GM19025 (cell line): ENCODE measurements at regions not wholly inside any gene's neighbourhood (a gene's known extent, or its start where the extent isn't known, plus 50 kb on each side); places are given as distances from the start of the nearest gene placed in this dataset.
"Not testable (repeated sequence)": the region's sequence is repeated elsewhere in the genome, so short reads cannot be mapped to it uniquely, and the experiment has no call there.

Experiments
- ATAC-seq: cut with Tn5 transposase; IDR thresholded peaks from one replicate; pipeline ENCODE4 v1.9.1; 2021; ENCODE audit warnings: mild to moderate bottlenecking, low read depth, moderate library complexity; ENCODE audit not compliant: unreplicated experiment

DNA sequence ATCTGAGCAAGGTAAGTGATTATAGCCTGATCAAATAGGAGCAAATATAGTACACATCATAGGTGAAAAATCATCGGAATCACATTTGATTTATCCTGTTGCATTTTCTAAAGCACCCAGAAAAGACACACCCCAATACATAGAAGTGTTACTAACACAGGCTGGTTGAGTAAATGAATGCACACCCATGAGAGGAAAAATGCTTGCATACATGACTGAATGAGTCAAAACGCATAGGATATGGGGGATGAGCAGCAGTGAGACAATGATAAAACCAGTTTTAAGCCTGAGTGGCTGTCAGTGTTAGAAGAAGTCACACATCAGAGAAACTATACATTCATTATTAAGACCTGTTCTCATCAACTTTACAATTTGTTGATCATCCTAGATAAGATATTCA, 449.6 kb upstream of the CDH20 start:
- ATAC-seq: no peak

GRCh38 chr18:60888071-60888624, 445.1 kb upstream of the CDH20 start:
- no peak for ATAC-seq

DNA sequence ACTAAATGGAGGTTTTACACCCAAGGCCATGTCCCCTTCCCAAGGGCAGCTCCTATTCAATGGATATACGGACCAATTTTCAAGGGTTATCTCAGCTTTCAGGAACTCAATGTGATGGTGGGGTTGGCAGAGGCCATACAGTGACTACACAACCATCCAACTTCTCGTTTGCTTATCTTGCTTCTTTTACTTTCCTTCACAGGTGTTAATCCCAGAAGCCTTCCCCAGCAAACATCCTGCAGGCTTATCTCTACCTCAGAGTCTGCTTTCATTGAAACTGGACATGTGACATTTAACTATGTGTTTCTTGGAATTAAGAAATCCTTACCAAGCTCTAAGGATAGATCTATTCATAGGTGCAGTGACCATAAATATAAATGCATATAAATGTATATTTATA, 443.8 kb upstream of the CDH20 start:
- ATAC-seq: no peak

- no peak for ATAC-seq
Measured at GRCh38 chr18:60891936-60892335, 441.3 kb upstream of the CDH20 start.

DNA sequence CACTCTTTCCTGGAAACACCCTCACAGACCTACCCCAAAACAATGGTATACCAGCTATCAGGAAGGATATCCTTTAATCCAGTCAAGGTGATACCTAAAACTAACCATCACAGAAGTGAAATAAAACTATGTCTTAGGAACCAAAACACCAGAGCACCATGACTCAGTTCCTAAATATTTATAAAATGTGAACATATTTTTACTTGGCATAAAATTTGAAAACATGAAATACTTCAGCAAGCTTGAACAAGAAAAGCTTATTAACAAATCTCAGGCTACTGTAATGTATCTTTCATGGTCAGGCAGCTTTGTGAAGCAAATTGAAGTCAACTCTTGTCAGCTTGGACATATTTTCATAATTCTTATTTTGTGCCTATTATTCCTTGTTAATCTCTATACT, 440.8 kb upstream of the CDH20 start:
- no peak for ATAC-seq

GRCh38 chr18:60892855-60893254, 440.4 kb upstream of the CDH20 start:
- ATAC-seq: no peak

GRCh38 chr18:60893355-60894097, 439.7 kb upstream of the CDH20 start:
- no peak for ATAC-seq

DNA sequence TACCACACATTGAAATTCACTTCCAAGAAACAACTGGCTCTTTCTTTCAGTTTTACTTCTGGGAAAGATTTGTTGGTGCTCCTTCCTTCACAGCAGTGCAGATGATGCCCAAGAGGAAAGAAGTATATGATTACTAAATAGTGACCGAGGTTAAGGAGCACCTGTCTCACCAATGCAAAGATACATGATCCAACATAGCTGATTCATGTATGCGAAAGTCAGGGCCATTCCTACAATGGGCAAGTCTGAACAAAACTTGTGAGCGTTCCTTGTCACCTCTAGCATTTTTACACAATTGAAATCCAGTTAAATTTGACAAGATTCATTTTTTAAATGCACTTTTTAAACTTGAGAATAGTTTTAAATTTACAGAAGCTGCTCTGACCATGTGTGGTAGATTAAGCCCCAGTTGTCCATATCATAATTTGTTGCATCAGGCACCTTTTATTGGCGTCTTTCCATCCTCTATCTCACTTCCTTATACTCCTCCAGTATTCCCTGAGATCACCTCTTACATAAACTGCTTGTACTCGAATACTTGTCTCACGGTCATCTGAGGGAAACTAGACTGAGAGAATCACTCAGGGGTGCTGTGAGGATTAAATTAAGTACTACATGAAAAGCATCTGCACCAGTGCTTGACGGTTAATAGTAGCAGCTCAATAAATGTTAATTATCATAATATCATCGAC, 438.8 kb upstream of the CDH20 start:
- no peak for ATAC-seq

GRCh38 chr18:60895181-60895580, 438.0 kb upstream of the CDH20 start:
- ATAC-seq: no peak

DNA sequence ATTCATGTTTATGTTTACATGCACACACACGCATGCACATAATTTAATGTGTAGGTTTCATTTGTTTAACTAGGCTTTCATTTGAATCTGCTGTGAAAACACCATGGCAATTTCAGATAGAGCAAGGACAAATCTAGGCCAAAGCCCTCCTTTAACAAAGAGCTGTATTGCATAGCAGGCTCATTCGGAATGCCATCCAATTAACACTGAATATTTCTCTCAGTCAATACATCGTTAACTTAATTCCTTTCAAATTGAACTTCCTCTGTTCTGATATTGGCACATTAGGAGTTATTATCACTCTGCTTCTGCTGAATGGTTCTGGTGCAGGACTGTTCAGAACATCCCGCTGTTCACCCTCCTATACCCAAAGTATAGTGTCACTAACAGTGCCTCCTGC, 435.1 kb upstream of the CDH20 start:
- ATAC-seq: no peak

GRCh38 chr18:60905699-60906098, 427.5 kb upstream of the CDH20 start:
- no peak for ATAC-seq

DNA sequence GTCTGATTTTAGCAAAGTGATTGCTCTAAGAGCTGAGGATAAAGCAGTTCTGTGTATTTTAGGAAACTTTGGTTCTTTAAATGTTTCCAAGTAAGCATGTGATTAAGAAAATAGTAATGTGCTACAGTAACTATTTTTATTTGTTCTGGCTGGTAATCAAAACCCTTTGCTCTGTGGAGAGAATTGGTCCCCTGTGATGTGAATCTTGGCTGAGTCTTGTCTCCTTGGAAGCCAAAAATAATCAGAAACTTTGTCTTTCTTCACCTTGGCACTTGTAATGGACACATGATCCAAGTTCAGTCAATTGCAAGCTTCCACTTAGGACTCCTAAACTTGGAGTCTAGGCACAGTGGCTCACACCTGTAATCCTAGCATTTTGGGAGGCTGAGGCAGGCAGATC, 422.7 kb upstream of the CDH20 start:
- no peak for ATAC-seq

- no peak for ATAC-seq
Measured at GRCh38 chr18:60911504-60911903, 421.7 kb upstream of the CDH20 start.

DNA sequence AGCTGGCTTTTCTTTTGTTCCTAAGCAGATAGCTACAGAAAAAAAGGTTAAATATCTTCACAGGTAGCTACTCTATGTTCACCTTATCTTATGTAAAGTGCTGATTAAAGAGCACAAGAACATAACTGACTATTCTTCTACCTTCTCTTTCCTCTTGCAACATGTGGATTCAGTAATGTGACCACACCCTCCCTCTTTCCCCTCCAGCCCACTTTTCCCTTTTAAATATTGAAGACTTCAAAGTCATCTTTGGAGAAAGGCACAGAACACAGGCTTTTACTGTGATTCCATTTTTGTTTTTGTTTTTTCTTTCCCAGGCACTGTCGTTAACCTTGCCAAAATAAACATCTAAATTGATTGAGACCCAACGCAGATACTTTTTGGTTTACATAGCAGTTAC, 418.1 kb upstream of the CDH20 start:
- ATAC-seq: no peak

DNA sequence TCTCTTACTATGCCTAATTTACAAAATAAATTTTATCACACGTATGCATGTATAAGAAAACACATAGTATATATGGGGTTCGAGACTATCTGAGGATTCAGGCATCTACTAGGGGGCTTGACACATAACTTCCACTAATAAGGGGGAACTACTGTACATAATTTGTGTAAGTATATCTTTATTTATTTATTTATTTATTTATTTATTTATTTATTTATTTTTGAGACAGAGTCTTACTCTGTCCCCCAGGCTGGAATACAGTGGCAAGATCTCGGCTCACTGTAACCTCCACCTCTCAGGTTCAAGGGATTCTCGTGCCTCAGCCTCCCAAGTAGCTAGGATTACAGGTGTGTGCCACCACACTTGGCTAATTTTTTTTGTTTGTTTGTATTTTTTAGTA, 414.4 kb upstream of the CDH20 start:
- ATAC-seq: not testable (repeated sequence)

GRCh38 chr18:60925892-60926291, 407.3 kb upstream of the CDH20 start:
- no peak for ATAC-seq

- ATAC-seq: no peak
Measured at GRCh38 chr18:60929966-60930365, 403.3 kb upstream of the CDH20 start.

GRCh38 chr18:60935041-60935910, 398.0 kb upstream of the CDH20 start:
- ATAC-seq: no peak

GRCh38 chr18:60936101-60936500, 397.1 kb upstream of the CDH20 start:
- ATAC-seq: no peak

DNA sequence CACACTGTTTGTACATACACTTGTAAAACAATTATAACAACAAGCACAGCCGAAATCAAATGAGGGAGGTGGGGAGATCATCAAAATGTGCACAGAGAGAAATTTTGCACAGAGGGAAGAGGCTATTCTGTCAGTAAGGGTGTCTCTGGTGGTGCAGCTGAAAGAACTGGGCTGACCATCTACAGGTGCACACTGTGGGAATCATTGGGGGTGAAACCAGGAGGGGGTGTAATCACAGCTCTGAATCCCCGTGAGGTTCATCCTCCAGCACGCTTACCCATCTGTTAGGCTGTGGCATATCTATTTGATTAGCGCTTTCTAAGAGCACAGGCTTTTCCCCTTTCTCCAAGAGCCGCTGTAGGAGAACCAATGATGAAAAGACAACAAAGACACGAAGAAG, 389.9 kb upstream of the CDH20 start:
- no peak for ATAC-seq

DNA sequence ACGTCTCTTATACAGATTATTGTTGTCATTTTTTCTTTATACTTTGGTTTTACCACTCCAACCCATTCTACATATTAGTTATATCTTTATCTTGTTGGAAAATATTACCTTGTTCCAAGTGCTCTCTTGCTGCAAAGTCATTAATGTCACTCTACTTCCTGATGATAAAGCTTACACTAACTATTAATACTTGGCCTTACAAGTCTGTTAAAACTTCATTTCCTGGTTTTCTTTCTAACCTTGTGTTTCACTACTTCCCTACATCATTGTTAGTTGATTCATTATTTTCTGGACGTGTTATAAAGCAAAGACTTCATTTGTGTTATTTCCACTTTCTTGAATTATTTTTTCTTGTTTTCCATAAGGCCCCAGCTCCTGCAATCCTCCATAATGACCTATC, 382.6 kb upstream of the CDH20 start:
- ATAC-seq: no peak
